LNCaP clone FGC (cell line): ENCODE measurements at regions not wholly inside any gene's neighbourhood (a gene's known extent, or its start where the extent isn't known, plus 50 kb on each side); places are given as distances from the start of the nearest gene placed in this dataset.
"Not testable (repeated sequence)": the region's sequence is repeated elsewhere in the genome, so short reads cannot be mapped to it uniquely, and the experiment has no call there.

Experiments used
- DNase-seq: peaks from one replicate; pipeline ENCODE4 v3.0.0-alpha.2; 2011; ENCODE audit warnings: low read depth
- H3K4me3 ChIP-seq: 2 replicates; pipeline ENCODE4 v1.5.1; 2011; ENCODE audit warnings: mild to moderate bottlenecking, low read depth, low read length, control low read depth
- CTCF ChIP-seq: IDR thresholded peaks from 2 replicates; pipeline ENCODE4 v1.5.1; 2012; ENCODE audit warnings: mild to moderate bottlenecking; ENCODE audit not compliant: control insufficient read depth, insufficient read depth; ENCODE audit errors: extremely low read depth

- DNase-seq: no peak
- no peak for TF ChIP-seq CTCF
- H3K4me3 ChIP-seq: no peak overlapping the region
Measured at GRCh38 chr1:105585791-105586190, 1470.7 kb upstream of the PRMT6 start.

GRCh38 chr1:105591681-105592080 is 1464.8 kb upstream of the PRMT6 start:
- TF ChIP-seq CTCF: no peak
- H3K4me3 ChIP-seq: no peak overlapping the region
- no peak for DNase-seq

GRCh38 chr1:105608713-105609112 is 1447.8 kb upstream of the PRMT6 start:
- TF ChIP-seq CTCF: peak; percentile 50
- peak; percentile 36 for DNase-seq
- H3K4me3 ChIP-seq: no peak overlapping the region

GRCh38 chr1:105626276-105626987 is 1430.0 kb upstream of the PRMT6 start:
- no peak for DNase-seq
- no peak overlapping the region for H3K4me3 ChIP-seq
- no peak for TF ChIP-seq CTCF

GRCh38 chr1:105631153-105631744 is 1425.2 kb upstream of the PRMT6 start:
- H3K4me3 ChIP-seq, DNase-seq: not testable (repeated sequence)

GRCh38 chr1:105632342-105633196 is 1423.9 kb upstream of the PRMT6 start:
- no peak for DNase-seq
- TF ChIP-seq CTCF: no peak
- H3K4me3 ChIP-seq: no peak overlapping the region

GRCh38 chr1:105636052-105636451 is 1420.4 kb upstream of the PRMT6 start:
- no peak for DNase-seq
- no peak overlapping the region for H3K4me3 ChIP-seq
- no peak for TF ChIP-seq CTCF
